GM03348 (cell line): ENCODE measurements at regions not wholly inside any gene's neighbourhood (a gene's known extent, or its start where the extent isn't known, plus 50 kb on each side); places are given as distances from the start of the nearest gene placed in this dataset.
"Not testable (repeated sequence)": the region's sequence is repeated elsewhere in the genome, so short reads cannot be mapped to it uniquely, and the experiment has no call there.

Source experiments
- DNase-seq: peaks from one replicate; pipeline ENCODE4 v3.0.0; 2012; ENCODE audit warnings: low spot score

- no peak for DNase-seq
These were observed 125.2 kb upstream of the THBS2 start for GRCh38 chr6:169378620-169379381.

GRCh38 chr6:169376458-169376857 lies 122.8 kb upstream of the THBS2 start:
- DNase-seq: no peak

GRCh38 chr6:169372589-169372988 lies 118.9 kb upstream of the THBS2 start:
- DNase-seq: no peak

- peak; percentile 55 for DNase-seq
These were observed 117.9 kb upstream of the THBS2 start for GRCh38 chr6:169371344-169372127.

- DNase-seq: no peak
These were observed 117.2 kb upstream of the THBS2 start for GRCh38 chr6:169370666-169371343.

- no peak for DNase-seq
These were observed 116.4 kb upstream of the THBS2 start for GRCh38 chr6:169370054-169370453.

GRCh38 chr6:169368200-169368599 lies 114.6 kb upstream of the THBS2 start:
- DNase-seq: no peak

GRCh38 chr6:169367507-169367906 lies 113.9 kb upstream of the THBS2 start:
- no peak for DNase-seq

- no peak for DNase-seq
These were observed 112.7 kb upstream of the THBS2 start for GRCh38 chr6:169366258-169366901.

GRCh38 chr6:169365567-169366257 lies 112.1 kb upstream of the THBS2 start:
- no peak for DNase-seq

- DNase-seq: peak; percentile 84
These were observed 109.9 kb upstream of the THBS2 start for GRCh38 chr6:169363590-169363989.

- peak; percentile 44 for DNase-seq
These were observed 109.0 kb upstream of the THBS2 start for GRCh38 chr6:169362501-169363121.

GRCh38 chr6:169355001-169355400 lies 101.4 kb upstream of the THBS2 start:
- not testable (repeated sequence) for DNase-seq

GRCh38 chr6:169345146-169345545 lies 91.5 kb upstream of the THBS2 start:
- DNase-seq: no peak

- DNase-seq: peak; percentile 71
These were observed 91.1 kb upstream of the THBS2 start for GRCh38 chr6:169344750-169345065.

- no peak for DNase-seq
These were observed 90.5 kb upstream of the THBS2 start for GRCh38 chr6:169343886-169344749.

GRCh38 chr6:169342710-169343109 lies 89.1 kb upstream of the THBS2 start:
- DNase-seq: no peak

- no peak for DNase-seq
These were observed 88.1 kb upstream of the THBS2 start for GRCh38 chr6:169341706-169342105.

- no peak for DNase-seq
These were observed 87.4 kb upstream of the THBS2 start for GRCh38 chr6:169341065-169341464.

GRCh38 chr6:169340395-169340794 lies 86.7 kb upstream of the THBS2 start:
- no peak for DNase-seq
